ENCODE measurements at regions not wholly inside any gene's neighbourhood (a gene's known extent, or its start where the extent isn't known, plus 50 kb on each side); places are given as distances from the start of the nearest gene placed in this dataset.

- TF ChIP-seq EZH2 (IDR thresholded peaks at IDR 0.05) (no peak), POLR2AphosphoS5 (IDR thresholded peaks at IDR 0.05; ENCODE audit: borderline replicate concordance, low read depth, low read length) (no peak), FOXP2 (optimal IDR thresholded peaks at IDR 0.05; ENCODE audit: control extremely low read depth, extremely low read length, insufficient read depth) (no peak)
These were observed 1788.7 kb upstream of the FLRT2 start for GRCh38 chr14:83741269-83741668.
